Stimulated activated CD8-positive, alpha-beta memory T cell treated with anti-CD3 and anti-CD28 coated beads, Interleukin-4, amount 100 ng/mL, for 24 hours (primary cell): ENCODE measurements at regions not wholly inside any gene's neighbourhood (a gene's known extent, or its start where the extent isn't known, plus 50 kb on each side); places are given as distances from the start of the nearest gene placed in this dataset.

Experiments
- DNase-seq: peaks from one replicate; pipeline ENCODE4 v3.0.0-alpha.2; 2020; ENCODE audit warnings: low read depth

GRCh38 chr6:30396833-30397479 is 52.0 kb downstream of the RPP21 start:
- peak; percentile 83 for DNase-seq

DNA sequence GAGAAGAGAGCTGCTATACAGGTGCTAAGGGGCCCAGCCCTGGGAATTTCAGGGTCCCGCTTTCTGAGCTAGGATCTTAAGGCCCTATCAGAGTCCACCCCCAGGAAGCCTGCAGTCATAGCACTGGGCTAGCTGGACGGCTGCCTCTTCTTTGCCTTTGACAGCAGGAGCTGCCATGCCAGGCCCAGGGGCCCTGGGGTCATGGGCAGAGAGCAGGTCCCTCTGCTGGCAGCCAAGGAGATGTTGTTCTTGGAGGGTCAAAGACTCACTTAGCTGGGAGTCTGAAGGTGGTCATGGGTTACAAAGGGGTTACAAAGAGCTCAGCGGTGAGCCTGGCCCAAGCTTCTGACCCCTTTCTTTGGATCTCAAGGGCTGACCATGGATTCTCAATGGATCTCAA is 52.7 kb downstream of the RPP21 start:
- no peak for DNase-seq

DNA sequence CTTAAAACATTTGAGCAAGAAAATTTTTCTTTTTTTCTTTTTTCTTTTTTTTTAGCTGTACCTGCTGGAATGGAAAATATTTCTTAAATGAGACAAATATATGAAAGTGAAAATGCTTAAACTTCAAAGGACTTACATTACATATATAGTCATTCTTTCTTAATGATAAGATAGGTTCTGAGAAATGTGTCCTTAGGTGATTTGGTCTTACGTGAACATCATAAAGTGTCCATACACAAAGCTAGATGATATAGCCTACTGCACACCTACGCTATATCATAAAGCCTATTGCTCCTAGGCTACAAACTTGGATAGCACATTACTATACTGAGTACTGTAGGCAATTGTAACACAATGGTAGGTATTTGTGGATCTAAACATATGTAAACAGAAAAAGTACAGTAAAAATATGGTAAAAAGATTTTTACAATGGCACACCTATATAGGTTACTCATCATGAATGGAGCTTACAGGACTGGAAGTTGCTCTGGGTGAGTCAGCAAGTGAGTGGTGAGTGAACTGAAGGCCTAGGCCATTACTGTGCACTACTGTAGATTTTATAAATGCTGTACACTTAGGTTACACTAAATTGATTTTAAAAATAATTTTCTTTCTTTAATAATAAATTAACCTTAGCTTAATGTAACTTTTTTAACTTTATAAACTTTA is 54.6 kb downstream of the RPP21 start:
- DNase-seq: no peak

DNA sequence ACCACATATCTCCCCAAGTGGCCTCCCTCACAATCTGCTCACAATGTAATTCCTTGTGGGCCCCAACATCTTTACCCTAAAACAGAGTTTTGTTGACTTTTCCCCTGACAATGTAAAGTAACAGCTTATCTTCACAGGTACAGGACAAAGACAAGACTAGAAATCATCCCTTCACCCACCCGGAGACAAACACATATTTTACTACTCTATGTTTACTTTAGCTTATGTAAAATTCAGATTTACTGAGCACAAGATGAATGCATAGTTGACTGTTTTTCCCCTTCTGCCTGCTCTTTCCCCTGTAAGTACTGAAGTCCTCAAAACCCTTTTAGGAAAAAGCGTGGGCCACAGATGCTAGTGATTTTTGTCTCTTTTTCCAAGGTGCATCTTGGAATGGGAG is 61.0 kb downstream of the RPP21 start:
- DNase-seq: no peak

GRCh38 chr6:30409184-30409583 is 64.2 kb downstream of the RPP21 start:
- no peak for DNase-seq

- DNase-seq: peak; percentile 37
These were observed 66.7 kb downstream of the RPP21 start for GRCh38 chr6:30411515-30412207.

GRCh38 chr6:30418448-30418847 is 70.9 kb upstream of the HLA-E start:
- DNase-seq: no peak

- DNase-seq: no peak
These were observed 64.8 kb upstream of the HLA-E start for GRCh38 chr6:30424549-30424948.
